MM.1S (cell line): ENCODE measurements at regions not wholly inside any gene's neighbourhood (a gene's known extent, or its start where the extent isn't known, plus 50 kb on each side); places are given as distances from the start of the nearest gene placed in this dataset.

Experiments used
- DNase-seq: peaks from one replicate; pipeline ENCODE4 v3.0.0-alpha.2; 2015
- H2AFZ ChIP-seq: fragments of 300-600 bp; sonication (generic); 2 replicates; pipeline ENCODE4 v1.6.0; 2016; ENCODE audit warnings: antibody characterized with exemption, low read length
- H3F3A ChIP-seq: fragments of 300-600 bp; sonication (generic); 2 replicates; pipeline ENCODE4 v1.6.1; 2016; ENCODE audit warnings: mild to moderate bottlenecking, antibody characterized with exemption, low read length, moderate library complexity, mixed read lengths; ENCODE audit not compliant: insufficient read depth
- H3K27ac ChIP-seq: fragments of 300-600 bp; sonication (generic); 2 replicates; pipeline ENCODE4 v1.5.1; 2016; ENCODE audit warnings: mild to moderate bottlenecking, low read length
- H3K27me3 ChIP-seq: fragments of 300-600 bp; sonication (generic); replicated peaks from 2 replicates; pipeline ENCODE4 v1.6.0; 2016; ENCODE audit warnings: low read length; ENCODE audit not compliant: insufficient read depth
- H3K36me3 ChIP-seq: fragments of 300-600 bp; sonication (generic); replicated peaks from 2 replicates; pipeline ENCODE4 v1.6.1; 2016; ENCODE audit warnings: mild to moderate bottlenecking, low read length, mixed read lengths; ENCODE audit not compliant: insufficient read depth
- H3K4me1 ChIP-seq: fragments of 300-600 bp; sonication (generic); 2 replicates; pipeline ENCODE4 v1.6.1; 2016; ENCODE audit warnings: low read length, mixed read lengths
- H3K4me2 ChIP-seq: fragments of 300-600 bp; sonication (generic); 2 replicates; pipeline ENCODE4 v1.6.0; 2016; ENCODE audit warnings: low read depth, low read length
- H3K4me3 ChIP-seq: fragments of 300-600 bp; sonication (generic); 2 replicates; pipeline ENCODE4 v1.5.1; 2016; ENCODE audit warnings: low read length, mixed read lengths
- H3K79me2 ChIP-seq: fragments of 300-600 bp; sonication (generic); 2 replicates; pipeline ENCODE4 v1.6.1; 2016; ENCODE audit warnings: mixed run types, low read length, mixed read lengths
- H3K9ac ChIP-seq: fragments of 300-600 bp; sonication (generic); 2 replicates; pipeline ENCODE4 v1.6.1; 2016; ENCODE audit warnings: low read length, mixed read lengths
- H3K9me2 ChIP-seq: fragments of 300-600 bp; sonication (generic); replicated peaks from 2 replicates; pipeline ENCODE4 v1.6.1; 2016; ENCODE audit warnings: mild to moderate bottlenecking, low read length, mixed read lengths; ENCODE audit not compliant: insufficient read depth
- H3K9me3 ChIP-seq: fragments of 300-600 bp; sonication (generic); replicated peaks from 2 replicates; pipeline ENCODE4 v1.6.1; 2016; ENCODE audit warnings: mild to moderate bottlenecking, low read length, mixed read lengths; ENCODE audit not compliant: insufficient read depth
- H4K20me1 ChIP-seq: fragments of 300-600 bp; sonication (generic); 2 replicates; pipeline ENCODE4 v1.6.1; 2016; ENCODE audit warnings: mild to moderate bottlenecking, low read length, moderate library complexity, mixed read lengths; ENCODE audit not compliant: insufficient read depth
- CTCF ChIP-seq: fragments of 300-600 bp; sonication (generic); IDR thresholded peaks from 2 replicates; pipeline ENCODE4 v1.5.1; 2016; ENCODE audit warnings: antibody characterized with exemption, low read length, mixed read lengths
- EZH2 ChIP-seq: fragments of 300-600 bp; sonication (generic); optimal IDR thresholded peaks from 2 replicates; pipeline ENCODE3; 2017; ENCODE audit warnings: low read depth, mild to moderate bottlenecking, antibody characterized with exemption, low read length, mixed read lengths
- EZH2phosphoT487 ChIP-seq: fragments of 300-600 bp; sonication (generic); IDR thresholded peaks from 2 replicates; pipeline ENCODE4 v1.6.1; 2018; ENCODE audit warnings: antibody characterized with exemption, low read length

- no peak overlapping the region for H3K27ac ChIP-seq
- H3K9me2 ChIP-seq, result no peaks in the 10 kb centered on the region
- H3K9ac ChIP-seq, result no peak overlapping the region
- H3K27me3 ChIP-seq, result no peaks in the 10 kb centered on the region
- no peak for TF ChIP-seq EZH2
- no peak for TF ChIP-seq EZH2phosphoT487
- TF ChIP-seq CTCF, result no peak
- H3K4me1 ChIP-seq, result no peaks in the 10 kb centered on the region
- no peak overlapping the region for H2AFZ ChIP-seq
- no peaks in the 10 kb centered on the region for H3K79me2 ChIP-seq
- H3K9me3 ChIP-seq, result no peaks in the 10 kb centered on the region
- no peak overlapping the region for H3K4me2 ChIP-seq
- no peaks in the 10 kb centered on the region for H3K36me3 ChIP-seq
- H3K4me3 ChIP-seq, result no peak overlapping the region
- H4K20me1 ChIP-seq, result no peaks in the 10 kb centered on the region
- DNase-seq, result no peak
- no peaks in the 10 kb centered on the region for H3F3A ChIP-seq
These were observed 151.1 kb downstream of the TTLL2 start for GRCh38 chr6:167475947-167476346.

GRCh38 chr6:167476844-167477595, 152.1 kb downstream of the TTLL2 start:
- H3K4me3 ChIP-seq, result no peak overlapping the region
- no peaks in the 10 kb centered on the region for H3K9me3 ChIP-seq
- no peaks in the 10 kb centered on the region for H3K4me1 ChIP-seq
- H4K20me1 ChIP-seq, result no peaks in the 10 kb centered on the region
- H3K27ac ChIP-seq, result no peak overlapping the region
- H3F3A ChIP-seq, result no peaks in the 10 kb centered on the region
- no peaks in the 10 kb centered on the region for H3K36me3 ChIP-seq
- TF ChIP-seq EZH2, result no peak
- no peak for TF ChIP-seq CTCF
- TF ChIP-seq EZH2phosphoT487, result no peak
- no peaks in the 10 kb centered on the region for H3K79me2 ChIP-seq
- H2AFZ ChIP-seq, result no peak overlapping the region
- no peaks in the 10 kb centered on the region for H3K27me3 ChIP-seq
- H3K9me2 ChIP-seq, result no peaks in the 10 kb centered on the region
- H3K4me2 ChIP-seq, result no peak overlapping the region
- no peak overlapping the region for H3K9ac ChIP-seq
- no peak for DNase-seq

- Histone ChIP-seq H2AFZ (no peak overlapping the region), H3F3A (no peaks in the 10 kb centered on the region), H3K79me2 (no peaks in the 10 kb centered on the region), H3K4me3 (no peak overlapping the region), H4K20me1 (no peaks in the 10 kb centered on the region), H3K36me3 (no peaks in the 10 kb centered on the region), H3K27ac (no peak overlapping the region), H3K4me2 (no peak overlapping the region), H3K9ac (no peak overlapping the region), H3K27me3 (no peaks in the 10 kb centered on the region), H3K4me1 (no peaks in the 10 kb centered on the region), H3K9me3 (no peaks in the 10 kb centered on the region), H3K9me2 (no peaks in the 10 kb centered on the region)
- no peak for TF ChIP-seq EZH2
- TF ChIP-seq EZH2phosphoT487, result no peak
- TF ChIP-seq CTCF, result no peak
- no peak for DNase-seq
These were observed 152.8 kb downstream of the TTLL2 start for GRCh38 chr6:167477688-167478087.
